Muscle of leg (tissue), 3 donors: ENCODE measurements at regions not wholly inside any gene's neighbourhood (a gene's known extent, or its start where the extent isn't known, plus 50 kb on each side); places are given as distances from the start of the nearest gene placed in this dataset.

ENCODE experiments used
- DNase-seq: peaks from one replicate; pipeline ENCODE4 v3.0.0; 2013
- H3K27ac ChIP-seq: one replicate; pipeline ENCODE4 v1.5.1; 2013; ENCODE audit warnings: mild to moderate bottlenecking, low read length, control low read depth
- H3K27me3 ChIP-seq: one replicate; pipeline ENCODE4 v1.6.1; 2013; ENCODE audit warnings: low read length; ENCODE audit not compliant: control insufficient read depth, insufficient read depth
- H3K36me3 ChIP-seq: one replicate; pipeline ENCODE4 v1.6.1; 2013; ENCODE audit warnings: low read length; ENCODE audit not compliant: control insufficient read depth, insufficient read depth
- H3K4me1 ChIP-seq: one replicate; pipeline ENCODE4 v1.6.1; 2013; ENCODE audit warnings: low read length; ENCODE audit not compliant: control insufficient read depth, insufficient read depth
- H3K4me3 ChIP-seq: one replicate; pipeline ENCODE4 v1.5.1; 2013; ENCODE audit warnings: low read length, control low read depth
- H3K9me3 ChIP-seq: replicated peaks from 2 replicates; pipeline ENCODE4 v1.6.1; 2013; ENCODE audit warnings: low read depth, low read length; ENCODE audit not compliant: control insufficient read depth
- WGBS: methylation state at CpG from one replicate; pipeline ENCODE4 v1.1.5; 2013; ENCODE audit warnings: missing lambda C conversion rate; ENCODE audit not compliant: insufficient coverage; 5-methylcytosine and 5-hydroxymethylcytosine counted together

- Histone ChIP-seq H3K4me3 (no peak overlapping the region), H3K27ac (no peak overlapping the region), H3K27me3 (no peaks in the 10 kb centered on the region), H3K9me3 (no peaks in the 10 kb centered on the region), H3K36me3 (no peaks in the 10 kb centered on the region), H3K4me1 (peaks cover 3% of the 10 kb centered on the region)
- no peak for DNase-seq
- 60% methylated on average over 1 of the region's 3 CpGs for WGBS
Observed at GRCh38 chr2:158049129-158049855, 52.4 kb upstream of the UPP2 start.

GRCh38 chr2:158048327-158048726 is 53.3 kb upstream of the UPP2 start:
- H3K9me3 ChIP-seq, result no peaks in the 10 kb centered on the region
- no peak for DNase-seq
- H3K27ac ChIP-seq, result no peak overlapping the region
- H3K4me1 ChIP-seq, result peaks cover 3% of the 10 kb centered on the region
- no peaks in the 10 kb centered on the region for H3K36me3 ChIP-seq
- WGBS, result no CpG with 5 or more reads among the region's 3 CpGs
- no peaks in the 10 kb centered on the region for H3K27me3 ChIP-seq
- H3K4me3 ChIP-seq, result no peak overlapping the region

- H3K4me1 ChIP-seq, result peaks cover 3% of the 10 kb centered on the region
- 50% methylated on average over 2 of the region's 5 CpGs for WGBS
Observed at GRCh38 chr2:158047156-158047611, 54.5 kb upstream of the UPP2 start.

GRCh38 chr2:158046121-158046880 is 55.4 kb upstream of the UPP2 start:
- peak overlapping the region; percentile 55 for H3K27ac ChIP-seq
- no CpG with 5 or more reads among the region's 4 CpGs for WGBS
- H3K36me3 ChIP-seq, result no peaks in the 10 kb centered on the region
- H3K9me3 ChIP-seq, result no peaks in the 10 kb centered on the region
- peak; percentile 91 for DNase-seq
- H3K4me1 ChIP-seq, result peaks cover 3% of the 10 kb centered on the region
- H3K27me3 ChIP-seq, result no peaks in the 10 kb centered on the region
- H3K4me3 ChIP-seq, result no peak overlapping the region

More at GRCh38 chr2:158047156-158047611, 54.5 kb upstream of the UPP2 start:
- Histone ChIP-seq H3K27ac (peak overlapping the region; percentile 55), H3K36me3 (no peaks in the 10 kb centered on the region), H3K27me3 (no peaks in the 10 kb centered on the region), H3K4me3 (no peak overlapping the region), H3K9me3 (no peaks in the 10 kb centered on the region)
- no peak for DNase-seq

GRCh38 chr2:158045362-158045761 is 56.3 kb upstream of the UPP2 start:
- no peaks in the 10 kb centered on the region for H3K9me3 ChIP-seq
- 83% methylated on average over 3 of the region's 3 CpGs for WGBS
- H3K27me3 ChIP-seq, result no peaks in the 10 kb centered on the region
- DNase-seq, result no peak
- peaks cover 3% of the 10 kb centered on the region for H3K4me1 ChIP-seq
- H3K27ac ChIP-seq, result no peak overlapping the region
- no peaks in the 10 kb centered on the region for H3K36me3 ChIP-seq
- H3K4me3 ChIP-seq, result no peak overlapping the region

GRCh38 chr2:158043181-158043948 is 58.3 kb upstream of the UPP2 start:
- WGBS, result 75% methylated on average over 1 of the region's 5 CpGs
- Histone ChIP-seq H3K36me3 (no peaks in the 10 kb centered on the region), H3K9me3 (no peaks in the 10 kb centered on the region), H3K4me3 (no peak overlapping the region), H3K27ac (no peak overlapping the region), H3K27me3 (no peaks in the 10 kb centered on the region), H3K4me1 (peaks cover 3% of the 10 kb centered on the region)
- DNase-seq, result no peak

- H3K9me3 ChIP-seq, result no peaks in the 10 kb centered on the region
- no peaks in the 10 kb centered on the region for H3K27me3 ChIP-seq
- H3K4me1 ChIP-seq, result peaks cover 3% of the 10 kb centered on the region
- DNase-seq, result no peak
- no CpG with 5 or more reads among the region's 6 CpGs for WGBS
- no peaks in the 10 kb centered on the region for H3K36me3 ChIP-seq
- no peak overlapping the region for H3K27ac ChIP-seq
- H3K4me3 ChIP-seq, result no peak overlapping the region
Observed at GRCh38 chr2:158042666-158043065, 59.0 kb upstream of the UPP2 start.

- Histone ChIP-seq H3K4me1 (peaks cover 3% of the 10 kb centered on the region), H3K27me3 (no peaks in the 10 kb centered on the region), H3K36me3 (no peaks in the 10 kb centered on the region), H3K9me3 (no peaks in the 10 kb centered on the region), H3K4me3 (no peak overlapping the region), H3K27ac (no peak overlapping the region)
- no peak for DNase-seq
- no CpG with 5 or more reads among the region's 2 CpGs for WGBS
Observed at GRCh38 chr2:158042245-158042644, 59.4 kb upstream of the UPP2 start.

- Histone ChIP-seq H3K4me3 (no peak overlapping the region), H3K36me3 (no peaks in the 10 kb centered on the region), H3K27me3 (no peaks in the 10 kb centered on the region), H3K9me3 (no peaks in the 10 kb centered on the region), H3K4me1 (peaks cover 3% of the 10 kb centered on the region), H3K27ac (no peak overlapping the region)
- WGBS, result no CpG with 5 or more reads among the region's 2 CpGs
- DNase-seq, result no peak
Observed at GRCh38 chr2:158041400-158041799, 60.3 kb upstream of the UPP2 start.

- no peaks in the 10 kb centered on the region for H3K27me3 ChIP-seq
- no peak for DNase-seq
- no peaks in the 10 kb centered on the region for H3K36me3 ChIP-seq
- no peaks in the 10 kb centered on the region for H3K4me1 ChIP-seq
- H3K4me3 ChIP-seq, result no peak overlapping the region
- no peaks in the 10 kb centered on the region for H3K9me3 ChIP-seq
- H3K27ac ChIP-seq, result no peak overlapping the region
- WGBS, result 90% methylated on average over 3 of the region's 5 CpGs
Observed at GRCh38 chr2:158038901-158039300, 62.8 kb upstream of the UPP2 start.
